ENCODE measurements at regions not wholly inside any gene's neighbourhood (a gene's known extent, or its start where the extent isn't known, plus 50 kb on each side); places are given as distances from the start of the nearest gene placed in this dataset.

- TF ChIP-seq, protein P1, sequence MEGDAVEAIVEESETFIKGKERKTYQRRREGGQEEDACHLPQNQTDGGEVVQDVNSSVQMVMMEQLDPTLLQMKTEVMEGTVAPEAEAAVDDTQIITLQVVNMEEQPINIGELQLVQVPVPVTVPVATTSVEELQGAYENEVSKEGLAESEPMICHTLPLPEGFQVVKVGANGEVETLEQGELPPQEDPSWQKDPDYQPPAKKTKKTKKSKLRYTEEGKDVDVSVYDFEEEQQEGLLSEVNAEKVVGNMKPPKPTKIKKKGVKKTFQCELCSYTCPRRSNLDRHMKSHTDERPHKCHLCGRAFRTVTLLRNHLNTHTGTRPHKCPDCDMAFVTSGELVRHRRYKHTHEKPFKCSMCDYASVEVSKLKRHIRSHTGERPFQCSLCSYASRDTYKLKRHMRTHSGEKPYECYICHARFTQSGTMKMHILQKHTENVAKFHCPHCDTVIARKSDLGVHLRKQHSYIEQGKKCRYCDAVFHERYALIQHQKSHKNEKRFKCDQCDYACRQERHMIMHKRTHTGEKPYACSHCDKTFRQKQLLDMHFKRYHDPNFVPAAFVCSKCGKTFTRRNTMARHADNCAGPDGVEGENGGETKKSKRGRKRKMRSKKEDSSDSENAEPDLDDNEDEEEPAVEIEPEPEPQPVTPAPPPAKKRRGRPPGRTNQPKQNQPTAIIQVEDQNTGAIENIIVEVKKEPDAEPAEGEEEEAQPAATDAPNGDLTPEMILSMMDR (IDR thresholded peaks at IDR 0.05) = no peak
- no peak for TF ChIP-seq POLR2A (IDR thresholded peaks at IDR 0.05)
- no peaks in the 10 kb centered on the region for H3K9me3 ChIP-seq
- no peak overlapping the region for H3K4me3 ChIP-seq
- no peaks in the 10 kb centered on the region for H3K4me1 ChIP-seq
- DNase-seq = no peak
- H3K27ac ChIP-seq = no peak overlapping the region
- H3K27me3 ChIP-seq = no peaks in the 10 kb centered on the region
- intact Hi-C loops (cut with DNase I; ENCODE audit: low total_unique reads) = no loop called here
- no peaks in the 10 kb centered on the region for H3K36me3 ChIP-seq (ENCODE audit: low read depth, missing control alignments)
- 72 to 94% methylated on average over 5 to 21 of the region's 21 CpGs for WGBS, 2 donors
Measured at GRCh38 chr18:78656346-78656925, 323.2 kb upstream of the SALL3 start.

DNA sequence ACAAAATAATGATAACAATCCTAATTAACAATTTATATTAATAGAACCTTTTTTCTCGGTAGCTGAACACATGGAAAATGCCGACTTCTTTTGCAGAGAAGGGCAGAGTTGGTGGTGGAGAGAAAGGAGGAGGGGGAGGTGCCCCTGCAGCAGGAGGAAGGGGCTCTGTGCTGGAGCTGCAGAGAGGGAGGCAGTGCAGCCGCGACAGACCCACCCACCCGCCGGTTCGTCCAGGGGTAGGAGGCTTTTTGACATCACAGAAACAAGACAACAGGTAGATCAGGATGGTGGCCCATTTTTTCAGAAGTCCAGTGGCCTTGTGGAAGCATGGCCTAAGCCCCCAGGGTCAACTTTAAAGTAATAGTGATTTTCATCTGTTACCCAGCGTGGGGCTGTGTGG, 321.1 kb upstream of the SALL3 start:
- Histone ChIP-seq H3K27ac (no peak overlapping the region), H3K36me3 (ENCODE audit: low read depth, missing control alignments) (no peaks in the 10 kb centered on the region), H3K9me3 (no peaks in the 10 kb centered on the region), H3K4me1 (no peaks in the 10 kb centered on the region), H3K27me3 (no peaks in the 10 kb centered on the region), H3K4me3 (no peak overlapping the region)
- intact Hi-C loops (cut with DNase I; ENCODE audit: low total_unique reads) = no loop called here
- DNase-seq = no peak
- TF ChIP-seq, protein P1 (IDR thresholded peaks at IDR 0.05) = no peak
- TF ChIP-seq POLR2A (IDR thresholded peaks at IDR 0.05) = no peak
- 77 to 84% methylated on average over 7 to 8 of the region's 8 CpGs for WGBS, 2 donors

DNA sequence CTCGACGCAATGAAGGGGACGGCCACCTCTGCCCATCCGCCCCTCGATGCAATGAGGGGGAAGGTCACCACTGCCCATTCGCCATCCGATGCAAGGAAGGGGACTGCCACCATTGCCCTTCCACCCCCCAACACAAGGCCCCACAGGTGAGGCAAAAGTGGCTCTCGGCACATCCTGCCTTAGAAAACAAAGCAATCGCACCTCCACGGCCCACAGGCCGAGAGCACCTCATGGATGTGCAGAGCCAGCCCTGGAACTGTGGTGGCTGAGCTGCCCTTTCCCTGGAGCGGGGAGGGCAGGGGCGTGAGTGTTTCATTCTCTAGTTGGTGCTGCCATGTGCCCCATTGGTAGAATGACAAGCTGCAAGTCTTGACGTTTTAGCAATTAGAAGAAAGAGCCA, 320.6 kb upstream of the SALL3 start:
- no peaks in the 10 kb centered on the region for H3K36me3 ChIP-seq (ENCODE audit: low read depth, missing control alignments)
- H3K4me3 ChIP-seq = no peak overlapping the region
- no peak for DNase-seq
- TF ChIP-seq POLR2A (IDR thresholded peaks at IDR 0.05) = no peak
- TF ChIP-seq, protein P1 (IDR thresholded peaks at IDR 0.05) = no peak
- no peak overlapping the region for H3K27ac ChIP-seq
- no peaks in the 10 kb centered on the region for H3K4me1 ChIP-seq
- intact Hi-C loops (cut with DNase I; ENCODE audit: low total_unique reads) = no loop called here
- 92 to 93% methylated on average over 14 of the region's 14 CpGs for WGBS, 2 donors
- H3K9me3 ChIP-seq = no peaks in the 10 kb centered on the region
- no peaks in the 10 kb centered on the region for H3K27me3 ChIP-seq

GRCh38 chr18:78659748-78660147, 319.9 kb upstream of the SALL3 start:
- Histone ChIP-seq H3K4me1 (no peaks in the 10 kb centered on the region), H3K36me3 (ENCODE audit: low read depth, missing control alignments) (no peaks in the 10 kb centered on the region), H3K4me3 (no peak overlapping the region), H3K27me3 (no peaks in the 10 kb centered on the region), H3K9me3 (no peaks in the 10 kb centered on the region), H3K27ac (no peak overlapping the region)
- intact Hi-C loops (cut with DNase I; ENCODE audit: low total_unique reads) = no loop called here
- WGBS, 2 donors = 53% methylated on average over 15 of the region's 16 CpGs; no CpG with 5 or more reads in 1 of the 2 donors
- DNase-seq = no peak
- TF ChIP-seq, protein P1 (IDR thresholded peaks at IDR 0.05) = peak in 1 of 3 experiments; percentile 29
- TF ChIP-seq POLR2A (IDR thresholded peaks at IDR 0.05) = no peak

DNA sequence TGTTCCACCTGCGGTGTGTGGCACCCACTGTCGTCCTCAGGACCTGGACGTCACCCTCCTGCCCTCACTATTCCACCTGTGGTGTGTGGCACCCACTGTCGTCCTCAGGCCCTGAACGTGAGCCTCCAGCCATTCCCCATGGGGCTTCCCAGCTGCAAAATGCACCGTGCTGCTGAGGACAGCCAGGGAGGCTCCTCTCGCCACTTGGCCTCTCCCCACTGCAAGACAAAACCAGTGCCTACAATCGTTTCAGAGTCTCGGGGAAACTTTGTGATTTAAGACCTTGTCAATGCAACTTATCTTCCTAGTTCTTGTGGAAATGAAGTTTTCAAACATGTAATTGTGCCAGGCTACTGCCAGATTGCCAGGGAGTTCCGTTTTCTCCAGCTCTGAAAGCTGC, 319.3 kb upstream of the SALL3 start:
- H3K4me1 ChIP-seq = no peaks in the 10 kb centered on the region
- TF ChIP-seq POLR2A (IDR thresholded peaks at IDR 0.05) = no peak
- TF ChIP-seq, protein P1 (IDR thresholded peaks at IDR 0.05) = no peak
- H3K27me3 ChIP-seq = no peaks in the 10 kb centered on the region
- H3K4me3 ChIP-seq = no peak overlapping the region
- no peak for DNase-seq
- 78 to 93% methylated on average over 10 of the region's 10 CpGs for WGBS, 2 donors
- H3K27ac ChIP-seq = no peak overlapping the region
- intact Hi-C loops (cut with DNase I; ENCODE audit: low total_unique reads) = no loop called here
- no peaks in the 10 kb centered on the region for H3K9me3 ChIP-seq
- H3K36me3 ChIP-seq (ENCODE audit: low read depth, missing control alignments) = no peaks in the 10 kb centered on the region
